ENCODE measurements at regions not wholly inside any gene's neighbourhood (a gene's known extent, or its start where the extent isn't known, plus 50 kb on each side); places are given as distances from the start of the nearest gene placed in this dataset.

DNA sequence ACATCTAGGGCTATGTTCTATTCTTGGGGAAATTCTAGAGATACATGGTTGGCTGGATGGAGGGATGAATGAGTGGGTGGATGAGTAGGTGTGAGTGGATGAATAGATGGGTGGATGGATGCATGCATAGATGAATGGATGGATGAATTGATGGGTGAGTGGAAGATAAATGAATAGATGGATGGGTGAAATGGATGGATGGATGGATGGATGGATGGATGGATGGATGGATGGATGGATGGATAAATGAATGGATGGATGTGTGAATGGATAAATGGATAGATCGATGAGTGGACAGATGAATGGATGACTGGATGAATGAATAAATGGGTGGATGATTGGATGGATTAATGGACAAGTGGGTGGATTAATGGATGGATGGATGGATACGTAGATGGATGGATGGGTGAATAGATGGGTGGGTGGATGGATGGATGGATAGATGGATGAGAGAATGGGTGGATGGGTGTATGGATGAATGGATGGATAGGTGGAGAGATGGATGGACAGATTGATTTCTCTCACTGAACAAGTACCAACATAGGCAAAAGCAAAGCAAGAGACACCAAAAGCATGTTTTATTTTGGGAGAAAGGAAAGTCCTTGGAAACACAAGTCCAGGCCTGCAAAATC lies 143.2 kb downstream of the TSHZ3 start:
- H3K4me3 ChIP-seq: no peak overlapping the region
- 67 to 79% methylated on average over 2 of the region's 2 CpGs for WGBS, 2 donors
- FAIRE-seq: no peak

DNA sequence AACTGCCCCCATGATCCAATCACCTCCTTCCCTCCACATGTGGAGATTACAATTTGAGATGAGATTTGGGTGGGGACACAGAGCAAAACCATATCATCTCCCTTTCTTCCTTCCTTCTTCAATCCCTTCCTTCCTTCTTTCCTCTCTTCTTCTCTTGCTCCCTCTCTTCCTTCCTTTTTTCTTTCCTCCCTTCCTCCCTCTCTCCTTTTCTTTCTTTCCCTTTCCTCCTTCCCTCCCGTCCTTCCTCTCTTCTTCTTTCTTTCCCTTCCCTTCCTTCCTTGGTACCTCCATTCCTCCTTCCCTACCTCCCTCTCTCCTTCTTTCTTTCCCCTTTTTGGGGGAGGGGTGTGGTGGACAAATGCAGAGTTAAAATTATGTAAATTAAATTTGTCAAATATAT lies 145.1 kb downstream of the TSHZ3 start:
- 35 to 44% methylated on average over 1 of the region's 1 CpG for WGBS, 2 donors
- Histone ChIP-seq H3K36me3 (no peaks in the 10 kb centered on the region), H3K4me1 (no peaks in the 10 kb centered on the region), H3K9me3 (no peaks in the 10 kb centered on the region), H3K27me3 (no peaks in the 10 kb centered on the region), H3K4me3 (no peak overlapping the region), H3K27ac (no peak overlapping the region)
- ATAC-seq (no peak), DNase-seq (no peak), FAIRE-seq (no peak)
- intact Hi-C loops (cut with DNase I): no loop called here
- TF ChIP-seq, protein P1, sequence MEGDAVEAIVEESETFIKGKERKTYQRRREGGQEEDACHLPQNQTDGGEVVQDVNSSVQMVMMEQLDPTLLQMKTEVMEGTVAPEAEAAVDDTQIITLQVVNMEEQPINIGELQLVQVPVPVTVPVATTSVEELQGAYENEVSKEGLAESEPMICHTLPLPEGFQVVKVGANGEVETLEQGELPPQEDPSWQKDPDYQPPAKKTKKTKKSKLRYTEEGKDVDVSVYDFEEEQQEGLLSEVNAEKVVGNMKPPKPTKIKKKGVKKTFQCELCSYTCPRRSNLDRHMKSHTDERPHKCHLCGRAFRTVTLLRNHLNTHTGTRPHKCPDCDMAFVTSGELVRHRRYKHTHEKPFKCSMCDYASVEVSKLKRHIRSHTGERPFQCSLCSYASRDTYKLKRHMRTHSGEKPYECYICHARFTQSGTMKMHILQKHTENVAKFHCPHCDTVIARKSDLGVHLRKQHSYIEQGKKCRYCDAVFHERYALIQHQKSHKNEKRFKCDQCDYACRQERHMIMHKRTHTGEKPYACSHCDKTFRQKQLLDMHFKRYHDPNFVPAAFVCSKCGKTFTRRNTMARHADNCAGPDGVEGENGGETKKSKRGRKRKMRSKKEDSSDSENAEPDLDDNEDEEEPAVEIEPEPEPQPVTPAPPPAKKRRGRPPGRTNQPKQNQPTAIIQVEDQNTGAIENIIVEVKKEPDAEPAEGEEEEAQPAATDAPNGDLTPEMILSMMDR (IDR thresholded peaks at IDR 0.05): no peak

More for the DNA sequence above, 143.2 kb downstream of the TSHZ3 start:
- H3K27ac ChIP-seq: no peak overlapping the region
- H3K4me1 ChIP-seq: no peaks in the 10 kb centered on the region
- ATAC-seq (no peak), DNase-seq (no peak)
- intact Hi-C loops (cut with DNase I): no loop called here
- no peaks in the 10 kb centered on the region for H3K9me3 ChIP-seq
- TF ChIP-seq, protein P1 (IDR thresholded peaks at IDR 0.05): no peak
- H3K36me3 ChIP-seq: no peaks in the 10 kb centered on the region
- H3K27me3 ChIP-seq: no peaks in the 10 kb centered on the region

- H3K27me3 ChIP-seq: no peaks in the 10 kb centered on the region
- FAIRE-seq: no peak
- 67 to 77% methylated on average over 2 of the region's 2 CpGs for WGBS, 2 donors
- no peak for ATAC-seq
- H3K27ac ChIP-seq: no peak overlapping the region
- H3K4me1 ChIP-seq: no peaks in the 10 kb centered on the region
- H3K9me3 ChIP-seq: no peaks in the 10 kb centered on the region
- DNase-seq: no peak
- TF ChIP-seq, protein P1 (IDR thresholded peaks at IDR 0.05): no peak
- no peak overlapping the region for H3K4me3 ChIP-seq
- intact Hi-C loops (cut with DNase I): no loop called here
- no peaks in the 10 kb centered on the region for H3K36me3 ChIP-seq
Measured at GRCh38 chr19:31185261-31185660, 164.0 kb downstream of the TSHZ3 start.

DNA sequence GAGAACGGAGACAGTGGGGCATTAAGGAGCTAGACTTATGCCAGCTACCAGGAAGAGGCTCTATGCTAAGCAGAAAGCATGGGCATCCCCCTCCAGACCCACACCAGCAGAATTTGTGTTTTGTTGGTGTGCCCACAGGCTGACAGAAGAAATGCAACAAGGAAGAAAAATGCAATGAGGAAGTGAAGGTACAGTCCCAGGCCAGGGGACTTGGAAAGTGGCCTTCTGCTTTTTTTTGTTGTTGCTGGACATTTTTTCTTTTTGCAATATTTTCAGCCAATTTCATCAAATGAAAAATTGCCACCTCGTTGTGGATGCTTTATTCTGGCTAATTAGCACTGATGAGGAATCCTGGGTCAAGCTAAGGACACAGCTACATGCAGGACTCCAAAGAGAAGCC lies 167.7 kb downstream of the TSHZ3 start:
- H3K27ac ChIP-seq: no peak overlapping the region
- H3K4me3 ChIP-seq: no peak overlapping the region
- no peaks in the 10 kb centered on the region for H3K4me1 ChIP-seq
- WGBS, 2 donors: 50 to 63% methylated on average over 2 of the region's 2 CpGs
- intact Hi-C loops (cut with DNase I): no loop called here
- no peaks in the 10 kb centered on the region for H3K27me3 ChIP-seq
- DNase-seq: no peak
- no peak for FAIRE-seq
- TF ChIP-seq, protein P1 (IDR thresholded peaks at IDR 0.05): no peak
- no peaks in the 10 kb centered on the region for H3K9me3 ChIP-seq
- H3K36me3 ChIP-seq: no peaks in the 10 kb centered on the region
- no peak for ATAC-seq

DNA sequence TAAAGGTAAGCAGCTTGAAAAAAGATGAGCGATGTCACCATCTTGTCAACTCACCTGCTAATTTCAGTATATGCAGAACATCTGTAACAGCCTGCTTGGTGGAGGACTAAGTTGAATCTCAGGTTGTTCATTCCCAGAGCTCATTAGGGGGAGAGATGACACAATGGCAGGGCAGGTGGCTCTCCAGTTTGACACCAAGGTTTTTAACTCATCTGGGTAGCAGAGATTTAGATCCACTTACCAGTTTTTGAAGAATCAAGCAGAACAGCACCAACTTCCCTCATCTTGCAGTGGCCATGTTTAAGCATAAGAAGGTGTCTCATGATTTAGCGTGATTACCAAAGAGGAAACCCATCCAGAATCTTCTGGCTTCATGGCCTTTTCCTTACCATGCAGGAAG lies 168.3 kb downstream of the TSHZ3 start:
- ATAC-seq (no peak), FAIRE-seq (no peak), DNase-seq (no peak)
- no peaks in the 10 kb centered on the region for H3K9me3 ChIP-seq
- no peaks in the 10 kb centered on the region for H3K4me1 ChIP-seq
- H3K36me3 ChIP-seq: no peaks in the 10 kb centered on the region
- intact Hi-C loops (cut with DNase I): no loop called here
- TF ChIP-seq, protein P1 (IDR thresholded peaks at IDR 0.05): no peak
- no peaks in the 10 kb centered on the region for H3K27me3 ChIP-seq
- WGBS, 2 donors: 45 to 68% methylated on average over 2 of the region's 2 CpGs
- no peak overlapping the region for H3K27ac ChIP-seq
- no peak overlapping the region for H3K4me3 ChIP-seq
